ENCODE measurements at regions not wholly inside any gene's neighbourhood (a gene's known extent, or its start where the extent isn't known, plus 50 kb on each side); places are given as distances from the start of the nearest gene placed in this dataset.

DNA sequence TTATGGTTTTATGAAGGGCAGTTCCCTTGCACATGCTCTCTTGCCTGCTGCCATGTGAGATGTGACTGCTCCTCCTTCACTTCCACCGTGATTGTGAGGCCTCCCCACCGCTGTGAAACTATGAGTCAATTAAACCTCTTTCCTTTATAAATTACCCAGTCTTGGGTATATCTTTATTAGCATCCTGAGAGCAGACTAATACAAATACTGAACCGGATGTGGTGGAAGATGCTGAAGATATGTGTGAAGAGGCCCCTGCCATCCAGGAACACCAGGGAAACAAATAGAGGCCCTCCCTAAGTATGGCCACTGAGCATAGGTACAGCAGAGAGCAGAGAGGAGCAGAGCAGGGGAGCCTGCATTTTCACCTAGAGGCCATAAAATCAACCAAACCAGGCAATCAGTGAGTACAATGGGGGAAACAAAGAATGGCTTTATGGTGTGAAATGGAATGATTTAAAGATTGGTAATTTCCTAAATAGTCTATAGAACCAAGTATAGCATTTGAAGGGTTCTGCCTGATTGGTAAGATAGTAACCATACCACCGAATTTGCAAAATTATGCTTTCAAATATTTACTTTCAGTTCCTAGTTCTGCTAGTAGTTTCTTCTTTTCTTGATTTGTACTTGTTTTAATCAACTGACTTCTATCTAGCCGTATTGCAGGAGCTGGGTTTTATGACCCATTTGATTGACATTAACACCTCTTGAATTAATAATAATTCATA is 421.6 kb downstream of the IRX1 start:
- H2AFZ ChIP-seq, result no peak overlapping the region; the same call in 1 of the 2 replicates
- DNase-seq (ENCODE audit: low spot score) (no peak), ATAC-seq (no peak)
- no peak overlapping the region for H3K27ac Mint-ChIP-seq
- peaks cover 7% of the 10 kb centered on the region for H3K27me3 Mint-ChIP-seq (ENCODE audit: insufficient read depth, low read depth, poor library complexity)
- TF ChIP-seq JUNB (IDR thresholded peaks at IDR 0.05; ENCODE audit: unreplicated experiment), result no peak
- TF ChIP-seq NANOG (IDR thresholded peaks at IDR 0.05; ENCODE audit: borderline replicate concordance), result no peak
- TF ChIP-seq, protein P1, sequence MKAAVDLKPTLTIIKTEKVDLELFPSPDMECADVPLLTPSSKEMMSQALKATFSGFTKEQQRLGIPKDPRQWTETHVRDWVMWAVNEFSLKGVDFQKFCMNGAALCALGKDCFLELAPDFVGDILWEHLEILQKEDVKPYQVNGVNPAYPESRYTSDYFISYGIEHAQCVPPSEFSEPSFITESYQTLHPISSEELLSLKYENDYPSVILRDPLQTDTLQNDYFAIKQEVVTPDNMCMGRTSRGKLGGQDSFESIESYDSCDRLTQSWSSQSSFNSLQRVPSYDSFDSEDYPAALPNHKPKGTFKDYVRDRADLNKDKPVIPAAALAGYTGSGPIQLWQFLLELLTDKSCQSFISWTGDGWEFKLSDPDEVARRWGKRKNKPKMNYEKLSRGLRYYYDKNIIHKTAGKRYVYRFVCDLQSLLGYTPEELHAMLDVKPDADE (IDR thresholded peaks at IDR 0.05), result no peak
- no peak for TF ChIP-seq ZNF114 (CRISPR knock-in tag; IDR thresholded peaks at IDR 0.05)
- no peak for TF ChIP-seq CREB1 (CRISPR knock-in tag; IDR thresholded peaks at IDR 0.05; ENCODE audit: low read depth)
- H3K4me3 Mint-ChIP-seq, result no peak overlapping the region
- H3K4me3 ChIP-seq, result no peak overlapping the region
- H4K20me1 ChIP-seq (replicated peaks; ENCODE audit: insufficient read depth), result no peaks in the 10 kb centered on the region
- H3K9me3 Mint-ChIP-seq, result no peaks in the 10 kb centered on the region
- H3K27me3 ChIP-seq (ENCODE audit: insufficient read depth), result no peaks in the 10 kb centered on the region
- H3K36me3 ChIP-seq (ENCODE audit: insufficient read depth), result no peaks in the 10 kb centered on the region
- no peaks in the 10 kb centered on the region for H3K36me3 Mint-ChIP-seq (ENCODE audit: low read depth)
- H3K27ac ChIP-seq (ENCODE audit: low read depth), result no peak overlapping the region
- H3K4me1 Mint-ChIP-seq, result peaks cover 19% of the 10 kb centered on the region
- H3K9me2 ChIP-seq (ENCODE audit: insufficient read depth), result peaks cover 15% of the 10 kb centered on the region; the same call in 1 of the 2 replicates
- H3K79me2 ChIP-seq (replicated peaks; ENCODE audit: insufficient read depth), result no peaks in the 10 kb centered on the region
- H3K4me1 ChIP-seq (ENCODE audit: insufficient read depth), result no peaks in the 10 kb centered on the region
- no peak overlapping the region for H3K4me2 ChIP-seq
- no peaks in the 10 kb centered on the region for H3F3A ChIP-seq (replicated peaks; ENCODE audit: low read depth)

DNA sequence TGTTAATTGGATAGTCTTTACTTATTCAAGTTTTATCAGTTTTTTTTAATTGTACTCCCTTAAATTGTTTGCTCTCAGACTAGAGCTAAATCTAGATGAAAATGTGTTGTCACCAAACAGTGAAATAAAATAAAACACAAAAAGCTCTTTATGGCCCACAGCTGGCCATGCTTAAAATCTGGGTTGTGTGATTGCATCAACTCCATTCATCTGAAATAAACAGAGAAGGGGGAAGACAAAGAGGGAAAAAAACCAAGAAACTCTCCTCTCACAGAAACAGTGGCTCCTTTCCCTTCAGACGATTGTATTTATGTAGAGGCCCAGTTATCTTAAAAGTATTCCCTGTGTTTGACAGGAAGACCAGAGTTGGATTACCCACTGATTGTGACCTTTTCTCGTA is 422.4 kb downstream of the IRX1 start:
- H3K9me2 ChIP-seq (ENCODE audit: insufficient read depth), result peaks cover 15% of the 10 kb centered on the region; the same call in 1 of the 2 replicates
- Mint-ChIP-seq H3K27me3 (ENCODE audit: insufficient read depth, low read depth, poor library complexity) (peaks cover 7% of the 10 kb centered on the region), H3K4me1 (peaks cover 19% of the 10 kb centered on the region), H3K36me3 (ENCODE audit: low read depth) (no peaks in the 10 kb centered on the region), H3K4me3 (no peak overlapping the region), H3K27ac (peak overlapping the region; percentile 54; the same call in 1 of the 2 replicates), H3K9me3 (no peaks in the 10 kb centered on the region)
- no peak overlapping the region for H3K4me3 ChIP-seq
- no peak overlapping the region for H2AFZ ChIP-seq
- no peaks in the 10 kb centered on the region for H3F3A ChIP-seq (replicated peaks; ENCODE audit: low read depth)
- no peaks in the 10 kb centered on the region for H3K79me2 ChIP-seq (replicated peaks; ENCODE audit: insufficient read depth)
- no peak overlapping the region for H3K4me2 ChIP-seq
- ATAC-seq (no peak), DNase-seq (ENCODE audit: low spot score) (no peak)
- H3K27me3 ChIP-seq (ENCODE audit: insufficient read depth), result no peaks in the 10 kb centered on the region
- no peaks in the 10 kb centered on the region for H3K36me3 ChIP-seq (ENCODE audit: insufficient read depth)
- TF ChIP-seq, protein P2, sequence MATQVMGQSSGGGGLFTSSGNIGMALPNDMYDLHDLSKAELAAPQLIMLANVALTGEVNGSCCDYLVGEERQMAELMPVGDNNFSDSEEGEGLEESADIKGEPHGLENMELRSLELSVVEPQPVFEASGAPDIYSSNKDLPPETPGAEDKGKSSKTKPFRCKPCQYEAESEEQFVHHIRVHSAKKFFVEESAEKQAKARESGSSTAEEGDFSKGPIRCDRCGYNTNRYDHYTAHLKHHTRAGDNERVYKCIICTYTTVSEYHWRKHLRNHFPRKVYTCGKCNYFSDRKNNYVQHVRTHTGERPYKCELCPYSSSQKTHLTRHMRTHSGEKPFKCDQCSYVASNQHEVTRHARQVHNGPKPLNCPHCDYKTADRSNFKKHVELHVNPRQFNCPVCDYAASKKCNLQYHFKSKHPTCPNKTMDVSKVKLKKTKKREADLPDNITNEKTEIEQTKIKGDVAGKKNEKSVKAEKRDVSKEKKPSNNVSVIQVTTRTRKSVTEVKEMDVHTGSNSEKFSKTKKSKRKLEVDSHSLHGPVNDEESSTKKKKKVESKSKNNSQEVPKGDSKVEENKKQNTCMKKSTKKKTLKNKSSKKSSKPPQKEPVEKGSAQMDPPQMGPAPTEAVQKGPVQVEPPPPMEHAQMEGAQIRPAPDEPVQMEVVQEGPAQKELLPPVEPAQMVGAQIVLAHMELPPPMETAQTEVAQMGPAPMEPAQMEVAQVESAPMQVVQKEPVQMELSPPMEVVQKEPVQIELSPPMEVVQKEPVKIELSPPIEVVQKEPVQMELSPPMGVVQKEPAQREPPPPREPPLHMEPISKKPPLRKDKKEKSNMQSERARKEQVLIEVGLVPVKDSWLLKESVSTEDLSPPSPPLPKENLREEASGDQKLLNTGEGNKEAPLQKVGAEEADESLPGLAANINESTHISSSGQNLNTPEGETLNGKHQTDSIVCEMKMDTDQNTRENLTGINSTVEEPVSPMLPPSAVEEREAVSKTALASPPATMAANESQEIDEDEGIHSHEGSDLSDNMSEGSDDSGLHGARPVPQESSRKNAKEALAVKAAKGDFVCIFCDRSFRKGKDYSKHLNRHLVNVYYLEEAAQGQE (IDR thresholded peaks at IDR 0.05; ENCODE audit: unreplicated experiment), result no peak
- TF ChIP-seq ZNF331 (CRISPR knock-in tag; IDR thresholded peaks at IDR 0.05; ENCODE audit: low read depth) (no peak), STAT1 (IDR thresholded peaks at IDR 0.05; ENCODE audit: unreplicated experiment) (no peak), EZH2phosphoT487 (IDR thresholded peaks at IDR 0.05; ENCODE audit: unreplicated experiment) (no peak)
- H3K4me1 ChIP-seq (ENCODE audit: insufficient read depth), result no peaks in the 10 kb centered on the region
- no peak overlapping the region for H3K27ac ChIP-seq (ENCODE audit: low read depth)
- H4K20me1 ChIP-seq (replicated peaks; ENCODE audit: insufficient read depth), result no peaks in the 10 kb centered on the region

Data from GM23338 (cell line).